Right cardiac atrium (tissue), 5 donors: ENCODE measurements at regions not wholly inside any gene's neighbourhood (a gene's known extent, or its start where the extent isn't known, plus 50 kb on each side); places are given as distances from the start of the nearest gene placed in this dataset.

Source experiments
- ATAC-seq, 2 donors: fragments of 200-7000 bp; cut with Tn5 transposase; one replicate each; pipeline versions ENCODE4 v1.8.0 to v1.9.1; 2020; ENCODE audit warnings: moderate library complexity in 2 of 2, mild to moderate bottlenecking in 1 of 2
- DNase-seq, 3 donors: peaks; one replicate each; pipeline ENCODE4 v3.0.0-alpha.2; 2020
- H3K27ac ChIP-seq: one replicate; pipeline ENCODE4 v1.5.1; 2013; ENCODE audit warnings: mild to moderate bottlenecking, low read length, control low read depth, moderate library complexity
- H3K27me3 ChIP-seq: one replicate; pipeline ENCODE4 v1.6.1; 2013; ENCODE audit not compliant: control insufficient read depth, insufficient read depth
- H3K4me1 ChIP-seq: one replicate; pipeline ENCODE4 v1.6.1; 2013; ENCODE audit warnings: low read length; ENCODE audit not compliant: control insufficient read depth, insufficient read depth
- H3K4me3 ChIP-seq: one replicate; pipeline ENCODE4 v1.5.1; 2013; ENCODE audit warnings: low read length, control low read depth
- H3K9me3 ChIP-seq: one replicate; pipeline ENCODE4 v1.6.1; 2013; ENCODE audit warnings: low read length; ENCODE audit not compliant: control insufficient read depth
- WGBS: extraction: QIAGEN DNeasy Blood & Tissue Kit; methylation state at CpG from one replicate; pipeline ENCODE4 v1.1.7; 2013; 5-methylcytosine and 5-hydroxymethylcytosine counted together
- intact Hi-C, 4 donors: fragments of 100-400 bp; cut with DNase I; formaldehyde crosslinking; loops; one replicate each; pipeline versions ENCODE4 v1.11.0 to v1.14.0; 2022 to 2023
- donor health status: healthy with polysubstance abuse.
- donor health status: DM: no; HTN: yes; CAD: no.
- donor health status: DM: no; HTN: no; CAD: no.
- donor health status: DM: no; HTN: yes; CAD: no; lungs with severe emphysema.
- donor health status: DM: yes; HTN: yes; CAD: no.

DNA sequence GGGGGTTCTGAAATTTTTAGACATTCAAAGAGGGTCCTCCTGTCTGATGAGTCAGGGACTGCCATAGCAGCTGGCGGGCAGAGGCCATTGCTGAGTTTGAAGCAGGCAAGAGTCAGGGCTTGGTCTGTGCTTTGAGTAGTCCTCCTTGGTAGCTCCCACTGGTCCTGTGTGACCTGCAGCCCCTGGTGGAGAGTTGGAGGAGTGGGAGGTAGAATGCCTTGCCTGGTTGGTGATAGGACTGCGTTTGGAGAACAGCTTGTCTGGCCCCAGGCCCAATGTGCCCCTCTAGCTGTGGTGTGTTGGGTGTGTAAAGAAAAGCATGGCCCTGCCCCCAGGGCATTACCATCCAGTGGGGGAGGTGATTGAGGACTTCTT, 116.7 kb downstream of the BEGAIN start:
- no peak for DNase-seq

DNA sequence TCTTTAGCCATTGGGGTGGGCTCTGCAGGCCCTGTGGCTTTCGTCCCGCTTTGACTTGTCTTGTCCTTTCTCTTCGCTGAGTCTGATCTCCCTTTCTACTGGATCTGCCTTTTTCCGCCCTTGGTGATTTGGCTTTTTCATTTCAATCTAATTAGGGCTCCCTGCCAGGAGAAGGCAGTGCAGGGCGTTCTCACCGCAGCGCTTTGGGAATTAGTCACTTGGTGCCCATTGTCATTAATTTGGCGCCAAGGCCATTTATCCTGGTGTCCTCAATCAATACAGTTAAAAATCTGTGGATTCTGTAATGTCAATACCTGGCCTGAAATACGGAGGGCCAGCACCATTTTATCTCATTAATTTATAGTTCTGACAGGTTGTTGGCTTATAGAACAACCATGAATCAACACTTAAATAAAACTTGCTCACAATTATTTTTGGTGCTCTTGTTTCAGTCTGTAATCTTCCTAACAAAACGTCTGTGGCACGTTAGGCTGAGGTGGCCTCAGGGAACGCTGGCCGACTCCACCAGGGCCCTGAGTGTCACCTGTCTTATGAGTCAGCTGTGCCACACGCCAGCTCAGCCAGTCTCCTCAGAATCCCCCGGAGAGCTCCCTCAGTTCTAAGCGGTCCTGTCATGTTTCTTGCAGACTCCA, 115.7 kb downstream of the BEGAIN start:
- intact Hi-C loops: no loop called here
- no peak overlapping the region for H3K4me3 ChIP-seq
- no peaks in the 10 kb centered on the region for H3K27me3 ChIP-seq
- WGBS: 88% methylated on average over 16 of the region's 16 CpGs
- ATAC-seq (no peak), DNase-seq (no peak)
- no peaks in the 10 kb centered on the region for H3K9me3 ChIP-seq
- no peak overlapping the region for H3K27ac ChIP-seq
- no peaks in the 10 kb centered on the region for H3K4me1 ChIP-seq

More for the DNA sequence above, 116.7 kb downstream of the BEGAIN start:
- no peaks in the 10 kb centered on the region for H3K4me1 ChIP-seq
- no peak overlapping the region for H3K4me3 ChIP-seq
- ATAC-seq: no peak
- no peaks in the 10 kb centered on the region for H3K27me3 ChIP-seq
- intact Hi-C loops: no loop called here
- 81% methylated on average over 2 of the region's 2 CpGs for WGBS
- H3K27ac ChIP-seq: no peak overlapping the region
- no peaks in the 10 kb centered on the region for H3K9me3 ChIP-seq

DNA sequence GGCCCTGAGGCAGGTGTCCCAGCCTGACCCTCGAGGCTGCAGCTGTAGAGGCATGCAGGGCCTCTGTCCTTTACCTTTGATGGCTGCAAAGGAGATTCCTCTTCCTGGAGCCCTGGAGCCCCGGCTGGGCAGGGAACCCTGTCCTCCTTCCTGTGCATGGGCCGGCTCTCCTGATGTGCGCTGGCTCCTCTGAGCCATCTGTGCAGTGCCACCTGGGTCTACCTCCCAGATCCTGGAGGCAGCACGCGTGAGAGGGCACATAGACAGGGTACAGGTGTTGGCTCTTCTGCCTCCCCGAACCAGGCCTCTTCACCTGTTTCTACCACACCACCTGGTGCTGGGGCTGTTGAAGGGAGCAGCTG, 115.1 kb downstream of the BEGAIN start:
- DNase-seq: no peak
- intact Hi-C loops: no loop called here
- H3K9me3 ChIP-seq: no peaks in the 10 kb centered on the region
- no peaks in the 10 kb centered on the region for H3K4me1 ChIP-seq
- no peak overlapping the region for H3K27ac ChIP-seq
- no peaks in the 10 kb centered on the region for H3K27me3 ChIP-seq
- peak in 1 of 2 donors; percentile 25 for ATAC-seq
- no peak overlapping the region for H3K4me3 ChIP-seq
- 84% methylated on average over 7 of the region's 7 CpGs for WGBS

DNA sequence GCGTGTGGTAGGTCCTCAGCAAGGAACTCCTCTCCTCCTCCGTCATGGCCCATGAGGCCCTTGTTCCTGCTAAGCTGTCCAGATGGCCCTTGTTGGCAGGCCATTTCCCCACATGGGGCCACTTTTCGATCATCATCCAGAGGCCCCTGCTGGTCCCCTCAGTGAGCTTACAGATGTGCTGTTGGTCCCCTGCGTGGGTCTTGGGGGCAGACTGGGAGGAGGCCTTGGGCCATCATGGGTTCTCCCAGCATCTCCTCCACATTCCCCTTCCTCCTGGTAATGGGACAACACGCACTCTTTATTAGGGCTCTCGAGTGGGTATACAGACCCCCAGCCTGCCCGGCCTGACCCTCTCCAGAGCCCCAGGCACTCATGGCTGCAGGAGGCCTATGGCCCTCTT, 114.7 kb downstream of the BEGAIN start:
- Histone ChIP-seq H3K4me3 (no peak overlapping the region), H3K27ac (no peak overlapping the region), H3K4me1 (no peaks in the 10 kb centered on the region), H3K9me3 (no peaks in the 10 kb centered on the region), H3K27me3 (no peaks in the 10 kb centered on the region)
- 98% methylated on average over 7 of the region's 7 CpGs for WGBS
- DNase-seq (no peak), ATAC-seq (no peak)
- intact Hi-C loops: no loop called here

DNA sequence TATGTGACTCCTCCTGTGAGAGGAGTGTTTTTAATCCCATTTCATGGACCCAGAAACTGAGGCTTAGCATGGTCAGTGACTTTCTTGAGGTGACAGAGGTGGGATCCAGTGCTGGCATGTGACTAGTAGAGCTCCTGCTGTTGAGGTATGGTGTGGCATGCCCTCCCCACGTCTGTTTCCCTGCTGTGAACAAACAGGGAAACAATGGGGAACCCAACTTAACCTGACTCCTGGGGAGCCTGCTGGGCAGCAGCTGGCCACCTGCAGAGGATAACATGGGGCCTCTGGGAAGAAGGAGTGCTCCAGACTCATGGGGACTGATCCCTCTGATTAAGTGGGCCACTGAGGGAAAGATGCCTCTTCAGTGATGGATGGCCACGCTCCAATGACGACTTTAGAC, 114.0 kb downstream of the BEGAIN start:
- ATAC-seq (no peak), DNase-seq (no peak)
- H3K4me3 ChIP-seq: no peak overlapping the region
- H3K27ac ChIP-seq: no peak overlapping the region
- H3K4me1 ChIP-seq: no peaks in the 10 kb centered on the region
- no peaks in the 10 kb centered on the region for H3K9me3 ChIP-seq
- no peaks in the 10 kb centered on the region for H3K27me3 ChIP-seq
- intact Hi-C loops: no loop called here
- WGBS: 86% methylated on average over 3 of the region's 3 CpGs

DNA sequence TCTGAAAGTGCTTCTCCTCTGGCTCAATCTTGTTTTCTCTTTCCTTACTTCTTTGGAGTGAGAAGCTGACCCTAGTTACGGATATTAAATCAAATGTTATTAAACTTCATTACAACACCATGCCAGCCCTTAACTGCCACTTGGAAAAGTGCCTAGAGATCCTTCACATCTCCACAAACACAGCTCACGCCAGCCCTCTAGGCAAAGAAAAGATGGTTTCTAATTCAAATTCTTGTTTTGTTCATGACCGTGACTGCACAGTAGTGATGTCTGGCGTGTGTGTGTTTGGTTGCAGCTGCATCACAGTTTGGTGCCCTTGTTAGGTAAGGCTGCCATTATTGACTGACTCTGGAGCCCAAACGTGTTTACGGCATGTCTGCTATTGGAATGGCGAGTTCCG, 113.0 kb downstream of the BEGAIN start:
- H3K27me3 ChIP-seq: no peaks in the 10 kb centered on the region
- H3K4me3 ChIP-seq: no peak overlapping the region
- H3K4me1 ChIP-seq: no peaks in the 10 kb centered on the region
- 92% methylated on average over 8 of the region's 8 CpGs for WGBS
- H3K27ac ChIP-seq: no peak overlapping the region
- no peak for DNase-seq
- intact Hi-C loops: no loop called here
- no peaks in the 10 kb centered on the region for H3K9me3 ChIP-seq
- ATAC-seq: no peak

DNA sequence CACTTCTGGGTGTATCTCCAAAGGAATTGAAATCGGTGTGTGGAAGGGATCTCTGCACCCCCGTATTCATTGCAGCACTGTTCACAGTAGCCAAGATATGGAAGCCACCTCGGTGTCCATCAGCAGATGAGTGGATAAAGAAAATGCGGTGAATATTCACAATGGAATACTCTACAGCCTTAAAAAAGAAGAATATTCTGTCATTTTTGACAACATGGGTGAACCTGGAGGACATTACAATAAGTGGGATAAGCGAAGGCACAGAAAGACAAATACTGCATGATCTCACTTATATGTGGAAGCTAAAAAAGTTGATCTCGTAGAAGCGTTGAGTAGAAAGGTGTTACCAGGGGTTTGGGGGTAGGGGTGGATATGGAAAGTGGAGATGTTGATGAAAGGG, 111.9 kb downstream of the BEGAIN start:
- 98% methylated on average over 7 of the region's 7 CpGs for WGBS
- no peak for DNase-seq
- Histone ChIP-seq H3K27ac (no peak overlapping the region), H3K27me3 (no peaks in the 10 kb centered on the region), H3K4me1 (no peaks in the 10 kb centered on the region), H3K4me3 (no peak overlapping the region), H3K9me3 (no peaks in the 10 kb centered on the region)
- intact Hi-C loops: no loop called here
- no peak for ATAC-seq

DNA sequence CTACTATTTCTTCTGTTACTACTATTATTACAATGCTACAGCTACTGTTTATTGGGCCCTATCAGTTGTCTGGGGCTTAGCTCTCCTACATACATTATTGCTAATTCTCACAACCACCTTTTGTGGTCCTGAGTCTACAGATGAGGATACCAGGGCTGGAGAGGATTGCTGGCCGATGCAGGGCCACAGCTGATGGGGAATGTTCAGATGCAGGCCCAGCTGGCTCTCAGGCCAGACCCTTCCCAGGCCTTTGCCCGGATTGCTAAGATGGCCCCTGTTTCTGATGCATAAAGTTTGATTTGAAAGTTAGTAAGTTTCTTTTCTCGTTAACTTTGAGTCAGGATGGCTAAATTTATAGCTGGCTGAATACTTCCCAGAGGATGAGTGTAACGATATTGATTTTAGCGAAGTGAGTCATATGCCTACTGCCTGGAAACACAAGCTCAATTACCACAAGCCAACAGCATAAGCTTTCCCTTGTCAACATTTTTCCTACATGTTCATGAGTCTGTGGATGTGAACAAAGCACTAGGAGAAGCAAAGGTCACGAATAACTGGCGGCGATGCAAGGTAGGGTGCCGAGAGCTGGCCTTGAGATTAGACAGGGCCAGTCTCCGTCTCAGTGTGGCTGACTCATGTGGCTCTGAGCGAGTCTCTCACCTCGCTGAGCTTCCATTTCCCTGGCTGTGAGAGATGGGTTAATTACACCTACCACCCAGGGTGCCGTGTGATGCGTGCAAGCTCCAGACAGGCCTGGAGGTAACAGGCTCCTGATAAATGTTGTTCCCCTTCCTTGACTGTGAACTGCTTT, 111.0 kb downstream of the BEGAIN start:
- intact Hi-C loops: no loop called here
- ATAC-seq: no peak
- 87% methylated on average over 14 of the region's 14 CpGs for WGBS

DNA sequence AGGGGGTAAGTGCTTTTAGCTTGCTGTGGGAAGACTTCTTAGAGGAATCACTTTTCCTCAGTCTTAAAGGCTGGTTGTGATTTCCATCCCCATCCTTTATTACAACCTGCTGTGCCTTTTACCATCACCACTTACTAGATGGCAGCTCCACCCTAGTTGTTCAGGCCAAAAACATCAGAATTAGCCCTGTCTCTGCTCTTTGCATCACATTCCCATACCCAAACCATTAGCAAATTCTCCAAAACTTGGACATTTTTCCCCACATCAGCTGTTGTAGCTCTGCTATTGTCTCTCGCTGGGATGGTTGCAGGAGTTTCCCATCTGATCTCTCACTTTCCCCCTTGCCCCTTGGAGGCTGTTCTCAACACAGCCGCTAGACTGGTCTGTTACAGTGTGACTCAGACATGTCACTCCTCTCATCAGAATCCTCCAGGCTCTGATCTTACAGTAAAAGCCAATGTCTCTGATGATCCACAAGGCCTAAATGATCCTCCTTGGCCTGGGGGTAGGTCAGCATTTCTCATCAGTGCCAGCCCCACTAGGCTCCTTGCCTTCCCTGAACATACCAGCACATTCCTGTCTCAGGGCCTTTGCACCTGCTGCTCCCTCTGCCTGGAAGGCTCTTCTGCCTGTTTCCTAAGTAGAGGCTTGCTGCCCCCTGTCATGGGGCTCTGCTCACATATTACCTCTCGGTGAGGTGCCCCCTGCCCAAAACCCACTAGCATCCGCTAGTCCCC, 102.5 kb downstream of the BEGAIN start:
- no peaks in the 10 kb centered on the region for H3K4me1 ChIP-seq
- intact Hi-C loops: no loop called here
- H3K27me3 ChIP-seq: no peaks in the 10 kb centered on the region
- ATAC-seq: no peak
- 96% methylated on average over 4 of the region's 4 CpGs for WGBS
- H3K9me3 ChIP-seq: no peaks in the 10 kb centered on the region
- no peak overlapping the region for H3K27ac ChIP-seq
- DNase-seq: no peak
- H3K4me3 ChIP-seq: no peak overlapping the region

More for the DNA sequence above, 111.0 kb downstream of the BEGAIN start:
- Histone ChIP-seq H3K27ac (no peak overlapping the region), H3K9me3 (no peaks in the 10 kb centered on the region), H3K4me3 (no peak overlapping the region), H3K4me1 (no peaks in the 10 kb centered on the region), H3K27me3 (no peaks in the 10 kb centered on the region)
- no peak for DNase-seq

DNA sequence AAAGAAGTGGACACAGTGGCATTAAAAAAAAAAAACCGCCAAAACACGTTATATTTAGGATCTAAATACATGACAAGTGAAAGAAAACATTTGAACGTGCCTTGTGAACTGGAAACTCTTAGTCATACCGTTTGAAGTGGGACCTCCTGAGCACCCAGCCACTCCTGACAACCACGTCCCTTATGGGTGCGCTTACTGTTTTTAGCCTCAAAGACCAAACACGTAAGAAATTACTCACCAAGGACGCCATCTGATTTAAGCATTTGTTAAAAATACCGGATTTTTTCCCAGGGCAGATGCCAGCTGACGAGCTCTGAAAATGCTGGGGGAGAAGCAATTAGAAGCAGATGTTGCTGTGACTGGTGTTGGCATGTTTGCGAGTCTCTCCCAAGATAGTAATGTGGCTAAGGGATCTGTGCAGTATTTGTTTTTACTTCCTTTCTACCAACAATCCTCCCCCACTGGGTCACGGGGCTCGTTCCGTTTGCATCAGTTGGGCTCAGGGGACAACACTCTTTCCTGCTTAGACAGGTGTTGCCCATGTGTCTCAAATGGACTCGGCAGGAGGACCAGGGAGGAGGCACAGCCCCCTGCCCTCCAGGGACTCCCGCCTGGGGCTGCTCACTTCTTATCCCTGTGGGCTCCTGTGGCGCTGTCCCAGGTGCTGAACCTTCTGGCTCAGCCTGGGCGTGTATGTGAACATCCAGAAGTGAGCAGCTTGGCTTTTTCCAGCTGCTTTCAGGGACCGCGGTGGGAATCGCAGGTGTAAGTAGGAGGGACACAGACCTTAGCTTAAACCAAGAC, 101.0 kb downstream of the BEGAIN start:
- Histone ChIP-seq H3K27me3 (no peaks in the 10 kb centered on the region), H3K27ac (no peak overlapping the region), H3K9me3 (no peaks in the 10 kb centered on the region), H3K4me1 (no peaks in the 10 kb centered on the region), H3K4me3 (no peak overlapping the region)
- intact Hi-C loops: no loop called here
- 53% methylated on average over 21 of the region's 21 CpGs for WGBS
- DNase-seq: peak; percentile 65 to 91 (median 84)
- peak; percentile 57 to 64 for ATAC-seq
